HCT116 (cell line): ENCODE measurements at regions not wholly inside any gene's neighbourhood (a gene's known extent, or its start where the extent isn't known, plus 50 kb on each side); places are given as distances from the start of the nearest gene placed in this dataset.

Experiments used
- CEBPB ChIP-seq: IDR thresholded peaks from 2 replicates; pipeline ENCODE4 v1.6.1; 2012; ENCODE audit warnings: low read depth
- ELF1 ChIP-seq: IDR thresholded peaks from 2 replicates; pipeline ENCODE4 v1.6.1; 2012; ENCODE audit warnings: low read depth, borderline replicate concordance
- EZH2 ChIP-seq: fragments of 200-600 bp; sonication (generic); IDR thresholded peaks from 2 replicates; pipeline ENCODE4 v1.6.1; 2017; ENCODE audit warnings: antibody characterized with exemption, mixed run types
- EZH2phosphoT487 ChIP-seq: fragments of 200-600 bp; IDR thresholded peaks from 2 replicates; pipeline ENCODE4 v1.6.1; 2018; ENCODE audit warnings: antibody characterized with exemption, borderline replicate concordance
- JUND ChIP-seq: IDR thresholded peaks from 2 replicates; pipeline ENCODE4 v1.6.1; 2012
- POLR2A ChIP-seq: IDR thresholded peaks from 2 replicates; pipeline ENCODE4 v1.7.0; 2011; ENCODE audit warnings: borderline replicate concordance; ENCODE audit not compliant: insufficient read depth, insufficient read length; ENCODE audit errors: extremely low read depth
- SRF ChIP-seq: IDR thresholded peaks from 2 replicates; pipeline ENCODE4 v1.6.1; 2012; ENCODE audit warnings: low read depth
- YY1 ChIP-seq: IDR thresholded peaks from 2 replicates; pipeline ENCODE4 v1.6.1; 2011; ENCODE audit warnings: low read length, low read depth, moderate library complexity, mild to moderate bottlenecking; ENCODE audit not compliant: insufficient replicate concordance; ENCODE audit errors: extremely low read depth
- ZNF274 ChIP-seq: fragments of 200-500 bp; sonication (Bioruptor generic); IDR thresholded peaks from 2 replicates; pipeline ENCODE4 v1.6.1; 2014; ENCODE audit warnings: mild to moderate bottlenecking, low read depth, low read length, inconsistent platforms
- TF ChIP-seq, protein P1 (sequence below), 3 experiments: fragments of 200-600 bp in 1 of 3; sonication (generic) in 1 of 3; IDR thresholded peaks in 2 of 3; conservative IDR thresholded peaks in 1 of 3; 2 replicates each; pipeline ENCODE4 v1.5.1; 2012 to 2017; ENCODE audit warnings: low read depth in 2 of 3, low read length in 2 of 3, antibody characterized with exemption in 1 of 3, borderline replicate concordance in 1 of 3, control low read depth in 1 of 3, mild to moderate bottlenecking in 1 of 3, mixed read lengths in 1 of 3, mixed run types in 1 of 3, moderate library complexity in 1 of 3; ENCODE audit not compliant: insufficient read depth in 1 of 3
- TF ChIP-seq, protein P2 (sequence below): IDR thresholded peaks from 2 replicates; pipeline ENCODE4 v1.6.1; 2012

DNA sequence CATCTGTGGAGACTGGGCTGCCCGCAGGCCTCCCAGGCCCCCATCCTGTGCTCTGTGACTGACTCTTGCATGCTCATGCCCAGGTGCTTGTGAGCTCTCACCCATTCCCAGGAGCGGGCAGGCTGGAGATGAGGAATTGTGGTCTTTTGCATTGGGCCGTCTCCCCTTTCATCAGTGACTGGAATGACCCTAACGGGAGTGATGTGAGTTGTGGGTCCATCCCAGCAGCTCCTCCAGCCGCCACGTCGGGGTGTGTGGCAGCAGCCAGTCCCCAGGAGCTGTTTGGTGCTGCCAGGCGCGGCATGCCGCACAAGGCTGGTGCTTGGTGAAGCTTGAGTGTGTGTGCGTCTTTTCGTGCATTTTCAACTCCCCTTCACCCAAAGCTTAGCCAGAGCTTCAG is 164.2 kb downstream of the ACTR3B start:
- TF ChIP-seq, protein P1, sequence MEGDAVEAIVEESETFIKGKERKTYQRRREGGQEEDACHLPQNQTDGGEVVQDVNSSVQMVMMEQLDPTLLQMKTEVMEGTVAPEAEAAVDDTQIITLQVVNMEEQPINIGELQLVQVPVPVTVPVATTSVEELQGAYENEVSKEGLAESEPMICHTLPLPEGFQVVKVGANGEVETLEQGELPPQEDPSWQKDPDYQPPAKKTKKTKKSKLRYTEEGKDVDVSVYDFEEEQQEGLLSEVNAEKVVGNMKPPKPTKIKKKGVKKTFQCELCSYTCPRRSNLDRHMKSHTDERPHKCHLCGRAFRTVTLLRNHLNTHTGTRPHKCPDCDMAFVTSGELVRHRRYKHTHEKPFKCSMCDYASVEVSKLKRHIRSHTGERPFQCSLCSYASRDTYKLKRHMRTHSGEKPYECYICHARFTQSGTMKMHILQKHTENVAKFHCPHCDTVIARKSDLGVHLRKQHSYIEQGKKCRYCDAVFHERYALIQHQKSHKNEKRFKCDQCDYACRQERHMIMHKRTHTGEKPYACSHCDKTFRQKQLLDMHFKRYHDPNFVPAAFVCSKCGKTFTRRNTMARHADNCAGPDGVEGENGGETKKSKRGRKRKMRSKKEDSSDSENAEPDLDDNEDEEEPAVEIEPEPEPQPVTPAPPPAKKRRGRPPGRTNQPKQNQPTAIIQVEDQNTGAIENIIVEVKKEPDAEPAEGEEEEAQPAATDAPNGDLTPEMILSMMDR (IDR thresholded peaks at IDR 0.05 in 2 of 3, conservative IDR thresholded peaks at IDR 0.05 in 1 of 3; ENCODE audit: borderline replicate concordance in 1 of 3, insufficient read depth in 1 of 3, low read depth in 2 of 3, low read length in 2 of 3), result no peak
- TF ChIP-seq YY1 (no peak), ZNF274 (no peak), POLR2A (no peak), CEBPB (no peak), EZH2 (no peak), SRF (no peak), ELF1 (no peak), EZH2phosphoT487 (no peak), JUND (no peak)
- TF ChIP-seq, protein P2, sequence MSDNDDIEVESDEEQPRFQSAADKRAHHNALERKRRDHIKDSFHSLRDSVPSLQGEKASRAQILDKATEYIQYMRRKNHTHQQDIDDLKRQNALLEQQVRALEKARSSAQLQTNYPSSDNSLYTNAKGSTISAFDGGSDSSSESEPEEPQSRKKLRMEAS, result no peak
